Esophagus squamous epithelium (tissue), 5 donors: ENCODE measurements at regions not wholly inside any gene's neighbourhood (a gene's known extent, or its start where the extent isn't known, plus 50 kb on each side); places are given as distances from the start of the nearest gene placed in this dataset.

Experiments used
- DNase-seq: peaks from one replicate; lab custom pipeline; 2025; lab: John Stamatoyannopoulos, UW
- H3K27ac ChIP-seq, 4 donors: fragments of 200-600 bp; sonication (generic); one replicate each; pipeline ENCODE4 v1.5.1; 2016 to 2019; ENCODE audit warnings: mild to moderate bottlenecking in 1 of 4
- H3K27me3 ChIP-seq, 4 donors: fragments of 200-600 bp; sonication (generic); 1 replicate in 3 of 4; 2 replicates in 1 of 4; pipeline versions ENCODE4 v1.5.1 to v1.6.0; 2017 to 2021; ENCODE audit warnings: antibody characterized with exemption in 1 of 4
- H3K36me3 ChIP-seq, 3 donors: fragments of 200-600 bp; sonication (generic); one replicate each; pipeline ENCODE4 v1.5.1; 2016 to 2019
- H3K4me1 ChIP-seq, 3 donors: fragments of 200-600 bp; sonication (generic); one replicate each; pipeline ENCODE4 v1.5.1; 2017 to 2019
- H3K4me3 ChIP-seq, 4 donors: fragments of 200-600 bp; sonication (generic); 1 replicate in 3 of 4; 2 replicates in 1 of 4; pipeline ENCODE4 v1.5.1; 2016 to 2019; ENCODE audit warnings: mild to moderate bottlenecking in 2 of 4, moderate library complexity in 1 of 4
- H3K9me3 ChIP-seq, 3 donors: fragments of 200-600 bp; sonication (generic); one replicate each; pipeline ENCODE4 v1.5.1; 2016 to 2019
- POLR2A ChIP-seq, 4 donors: fragments of 450-650 bp; IDR thresholded peaks; one replicate each; pipeline ENCODE4 v1.6.1; 2017; ENCODE audit warnings: antibody characterized with exemption in 4 of 4, mild to moderate bottlenecking in 4 of 4, moderate library complexity in 3 of 4
- WGBS, 2 donors: methylation state at CpG; one replicate each; pipeline ENCODE4 v1.1.5; 2018; 5-methylcytosine and 5-hydroxymethylcytosine counted together
- intact Hi-C: fragments of 100-400 bp; cut with DNase I; formaldehyde crosslinking; loops from one replicate; pipeline ENCODE4 v1.15.0; 2022
- TF ChIP-seq, protein P1 (sequence below), 6 experiments: fragments of 450-650 bp in 4 of 6; fragments of 200-600 bp in 2 of 6; sonication (generic) in 2 of 6; IDR thresholded peaks; one replicate each; pipeline ENCODE4 v1.5.1; 2016 to 2019; ENCODE audit warnings: antibody characterized with exemption in 6 of 6, mild to moderate bottlenecking in 4 of 6, moderate library complexity in 4 of 6
- donor health status: DM: yes; HTN: yes; CAD: no.

DNA sequence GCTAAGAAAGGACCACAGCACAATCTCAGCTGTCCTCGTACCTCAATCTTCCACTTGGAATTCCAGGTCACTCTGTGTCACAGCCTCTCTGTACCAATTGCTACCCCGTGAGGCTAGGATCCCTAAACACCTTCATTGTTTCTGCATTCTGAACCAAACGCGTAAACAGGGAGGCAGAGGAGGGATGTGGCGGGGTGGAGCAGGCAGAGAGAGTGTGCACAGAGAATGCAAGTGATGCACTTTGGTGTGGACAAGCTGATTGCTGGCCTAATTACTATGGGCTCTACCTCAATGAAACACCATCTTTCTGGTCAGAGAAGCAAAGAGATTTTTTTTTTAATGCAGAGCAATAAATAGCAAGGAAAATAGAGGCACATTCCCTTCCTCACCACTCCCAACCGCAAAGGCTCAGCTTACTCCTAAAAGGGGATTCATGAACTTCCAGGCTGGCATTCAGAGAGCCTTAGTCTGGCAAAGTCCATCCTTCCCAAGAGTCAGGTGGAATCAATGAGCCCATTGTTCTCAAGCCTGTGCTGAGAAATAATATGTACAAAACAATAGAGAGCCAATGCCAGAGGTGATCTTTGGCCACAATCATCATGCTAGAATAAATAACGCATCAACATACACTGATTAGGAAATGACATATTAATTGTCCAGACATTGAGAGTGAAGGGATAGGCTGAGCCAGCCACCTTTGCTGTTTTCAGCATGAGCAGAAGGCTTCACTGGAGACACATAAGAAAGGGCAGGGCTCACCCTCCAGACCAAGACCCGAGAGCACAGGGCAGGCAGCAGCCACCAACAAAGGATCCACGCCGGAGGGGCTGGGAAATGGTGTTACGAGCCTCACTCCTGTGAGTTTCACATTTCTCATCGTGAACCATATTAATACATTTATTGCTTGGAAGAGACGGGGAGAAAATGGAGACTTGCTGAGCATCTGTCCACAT is 278.8 kb downstream of the ENC1 start:
- no peaks in the 10 kb centered on the region for H3K27me3 ChIP-seq
- intact Hi-C loops: no loop called here
- H3K9me3 ChIP-seq: no peaks in the 10 kb centered on the region
- DNase-seq: no peak
- no peak overlapping the region for H3K27ac ChIP-seq
- H3K36me3 ChIP-seq: no peaks in the 10 kb centered on the region
- WGBS, 2 donors: 73 to 75% methylated on average over 10 to 13 of the region's 13 CpGs
- TF ChIP-seq, protein P1, sequence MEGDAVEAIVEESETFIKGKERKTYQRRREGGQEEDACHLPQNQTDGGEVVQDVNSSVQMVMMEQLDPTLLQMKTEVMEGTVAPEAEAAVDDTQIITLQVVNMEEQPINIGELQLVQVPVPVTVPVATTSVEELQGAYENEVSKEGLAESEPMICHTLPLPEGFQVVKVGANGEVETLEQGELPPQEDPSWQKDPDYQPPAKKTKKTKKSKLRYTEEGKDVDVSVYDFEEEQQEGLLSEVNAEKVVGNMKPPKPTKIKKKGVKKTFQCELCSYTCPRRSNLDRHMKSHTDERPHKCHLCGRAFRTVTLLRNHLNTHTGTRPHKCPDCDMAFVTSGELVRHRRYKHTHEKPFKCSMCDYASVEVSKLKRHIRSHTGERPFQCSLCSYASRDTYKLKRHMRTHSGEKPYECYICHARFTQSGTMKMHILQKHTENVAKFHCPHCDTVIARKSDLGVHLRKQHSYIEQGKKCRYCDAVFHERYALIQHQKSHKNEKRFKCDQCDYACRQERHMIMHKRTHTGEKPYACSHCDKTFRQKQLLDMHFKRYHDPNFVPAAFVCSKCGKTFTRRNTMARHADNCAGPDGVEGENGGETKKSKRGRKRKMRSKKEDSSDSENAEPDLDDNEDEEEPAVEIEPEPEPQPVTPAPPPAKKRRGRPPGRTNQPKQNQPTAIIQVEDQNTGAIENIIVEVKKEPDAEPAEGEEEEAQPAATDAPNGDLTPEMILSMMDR (IDR thresholded peaks at IDR 0.05): no peak
- TF ChIP-seq POLR2A (IDR thresholded peaks at IDR 0.05): no peak
- H3K4me3 ChIP-seq: no peak overlapping the region
- no peaks in the 10 kb centered on the region for H3K4me1 ChIP-seq

DNA sequence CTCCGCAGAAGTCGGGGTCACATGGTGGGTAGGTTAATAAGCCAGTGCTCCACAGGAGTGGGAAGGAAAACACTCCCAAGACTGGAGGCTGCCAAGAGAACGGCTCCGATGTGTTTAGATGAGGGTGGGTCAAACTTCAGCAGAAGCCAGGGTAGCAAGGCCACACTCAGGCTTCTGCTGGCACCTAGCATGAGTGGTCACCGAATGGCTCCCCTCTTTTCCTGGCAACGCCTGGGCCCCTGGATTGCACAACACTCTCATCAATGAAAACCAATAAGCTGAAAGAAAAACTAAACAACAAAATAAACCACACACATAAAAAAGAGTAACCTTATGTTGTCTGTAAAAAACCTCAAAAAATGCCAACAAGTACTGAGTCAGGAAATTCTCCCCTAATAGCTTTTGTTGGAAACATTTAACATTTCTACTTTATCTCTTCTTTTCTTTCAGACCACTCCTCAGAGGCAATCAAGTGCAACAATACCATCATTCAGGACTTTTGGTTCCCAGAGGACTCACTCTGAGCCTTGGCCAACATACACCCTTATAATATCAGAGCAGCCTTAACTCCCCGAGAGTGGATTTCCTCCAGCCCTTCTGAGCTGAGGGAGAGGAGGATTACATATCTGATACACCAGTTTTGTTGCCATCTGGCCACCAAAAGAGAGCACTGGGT is 279.9 kb downstream of the ENC1 start:
- TF ChIP-seq POLR2A (IDR thresholded peaks at IDR 0.05): no peak
- TF ChIP-seq, protein P1 (IDR thresholded peaks at IDR 0.05): no peak
- Histone ChIP-seq H3K9me3 (no peaks in the 10 kb centered on the region), H3K36me3 (no peaks in the 10 kb centered on the region), H3K27me3 (no peaks in the 10 kb centered on the region), H3K27ac (no peak overlapping the region), H3K4me1 (no peaks in the 10 kb centered on the region), H3K4me3 (no peak overlapping the region)
- 63 to 68% methylated on average over 6 to 7 of the region's 7 CpGs for WGBS, 2 donors
- intact Hi-C loops: no loop called here
- DNase-seq: no peak

DNA sequence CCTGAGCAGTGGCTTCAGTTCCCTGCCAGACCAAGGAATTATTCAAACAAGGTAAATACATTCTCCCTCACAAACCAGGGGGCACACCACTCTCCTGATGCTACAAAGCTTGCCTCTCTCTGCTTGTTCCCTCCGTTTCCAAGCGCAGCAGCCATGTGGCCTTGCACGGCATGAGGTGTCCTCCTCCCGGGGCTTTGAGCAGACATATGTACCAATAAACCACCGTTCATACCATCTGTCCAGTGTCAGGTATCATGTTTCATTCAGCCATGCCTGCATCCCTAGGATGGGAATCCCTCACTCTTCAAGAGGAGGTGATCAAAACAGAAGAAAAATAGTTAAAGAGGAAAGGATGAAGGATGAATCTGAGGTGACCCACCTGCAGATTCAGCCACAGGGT is 282.7 kb downstream of the ENC1 start:
- 57 to 75% methylated on average over 4 to 5 of the region's 5 CpGs for WGBS, 2 donors
- H3K27me3 ChIP-seq: no peaks in the 10 kb centered on the region
- H3K9me3 ChIP-seq: no peaks in the 10 kb centered on the region
- H3K27ac ChIP-seq: no peak overlapping the region
- no peaks in the 10 kb centered on the region for H3K36me3 ChIP-seq
- TF ChIP-seq, protein P1 (IDR thresholded peaks at IDR 0.05): no peak
- no peak for TF ChIP-seq POLR2A (IDR thresholded peaks at IDR 0.05)
- intact Hi-C loops: no loop called here
- H3K4me1 ChIP-seq: no peaks in the 10 kb centered on the region
- no peak overlapping the region for H3K4me3 ChIP-seq
- no peak for DNase-seq

DNA sequence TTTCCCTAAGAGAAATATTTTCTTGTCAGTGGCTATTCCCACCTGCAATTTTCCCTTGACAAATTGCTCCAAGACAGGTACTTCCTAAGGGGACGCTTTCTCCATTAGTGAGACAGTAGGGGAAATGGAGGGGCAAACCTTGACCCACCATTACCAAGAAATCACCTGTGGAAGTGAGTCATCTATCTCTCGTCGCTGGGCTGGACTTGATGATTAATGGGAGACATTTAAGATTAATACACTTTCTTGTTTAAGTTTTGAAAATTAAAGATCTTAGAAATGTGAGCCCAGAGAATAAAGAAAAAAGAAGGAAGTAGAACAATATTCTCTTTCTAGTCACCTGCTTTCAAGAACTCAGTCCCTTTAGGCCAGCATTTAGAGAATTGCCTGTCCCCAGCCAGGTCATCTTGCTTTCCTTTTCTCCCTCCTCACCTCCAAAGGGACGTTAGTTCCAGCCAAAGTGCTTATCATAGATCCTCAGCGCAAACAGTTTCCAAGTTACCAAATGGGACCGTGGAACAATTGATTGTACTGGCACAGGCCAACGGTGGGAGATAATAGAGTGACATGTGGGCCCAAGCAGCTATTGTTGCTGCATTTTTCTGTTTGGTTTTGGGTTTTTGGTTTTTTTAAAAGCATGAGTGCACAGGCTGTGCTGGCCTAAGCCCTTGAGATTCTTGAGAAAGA is 284.4 kb downstream of the ENC1 start:
- Histone ChIP-seq H3K4me1 (no peaks in the 10 kb centered on the region), H3K4me3 (no peak overlapping the region), H3K36me3 (no peaks in the 10 kb centered on the region), H3K27ac (no peak overlapping the region), H3K9me3 (no peaks in the 10 kb centered on the region), H3K27me3 (no peaks in the 10 kb centered on the region)
- WGBS, 2 donors: 61% methylated on average over 7 of the region's 7 CpGs
- DNase-seq: no peak
- intact Hi-C loops: no loop called here
- TF ChIP-seq POLR2A (IDR thresholded peaks at IDR 0.05): no peak
- TF ChIP-seq, protein P1 (IDR thresholded peaks at IDR 0.05): no peak
